GM23248 (cell line): ENCODE measurements at regions not wholly inside any gene's neighbourhood (a gene's known extent, or its start where the extent isn't known, plus 50 kb on each side); places are given as distances from the start of the nearest gene placed in this dataset.
A peak's percentile ranks its signal among the peaks of the same experiment; 100 is the strongest.

Experiments
- DNase-seq: peaks from one replicate; pipeline ENCODE4 v3.0.0-alpha.2; 2015
- H2AFZ ChIP-seq: fragments of 200-600 bp; sonication (generic); 2 replicates; pipeline ENCODE4 v1.6.1; 2016; ENCODE audit warnings: antibody characterized with exemption
- H3F3A ChIP-seq: fragments of 200-600 bp; sonication (generic); 2 replicates; pipeline ENCODE4 v1.6.1; 2016; ENCODE audit warnings: mild to moderate bottlenecking, antibody characterized with exemption, mixed run types; ENCODE audit not compliant: insufficient read depth
- H3K27ac ChIP-seq: fragments of 200-600 bp; sonication (generic); 2 replicates; pipeline ENCODE4 v1.5.1; 2016; ENCODE audit warnings: mild to moderate bottlenecking
- H3K27me3 ChIP-seq: fragments of 200-600 bp; sonication (generic); replicated peaks from 2 replicates; pipeline ENCODE4 v1.6.1; 2016; ENCODE audit warnings: mild to moderate bottlenecking; ENCODE audit not compliant: insufficient read depth
- H3K36me3 ChIP-seq: fragments of 200-600 bp; sonication (generic); 2 replicates; pipeline ENCODE4 v1.6.1; 2016; ENCODE audit warnings: low read depth, mild to moderate bottlenecking
- H3K4me1 ChIP-seq: fragments of 200-600 bp; sonication (generic); 2 replicates; pipeline ENCODE4 v1.6.1; 2016; ENCODE audit warnings: mild to moderate bottlenecking; ENCODE audit not compliant: insufficient read depth
- H3K4me2 ChIP-seq: fragments of 200-600 bp; sonication (generic); one replicate; pipeline ENCODE4 v1.6.1; 2016; ENCODE audit warnings: mild to moderate bottlenecking; ENCODE audit not compliant: unreplicated experiment
- H3K4me3 ChIP-seq: fragments of 200-600 bp; sonication (generic); 2 replicates; pipeline ENCODE4 v1.5.1; 2016; ENCODE audit warnings: mild to moderate bottlenecking
- H3K79me2 ChIP-seq: fragments of 200-600 bp; sonication (generic); 2 replicates; pipeline ENCODE4 v1.6.1; 2016; ENCODE audit warnings: mild to moderate bottlenecking; ENCODE audit not compliant: insufficient read depth
- H3K9ac ChIP-seq: fragments of 200-600 bp; sonication (generic); 2 replicates; pipeline ENCODE4 v1.6.1; 2016; ENCODE audit warnings: mild to moderate bottlenecking
- H3K9me2 ChIP-seq: fragments of 200-600 bp; sonication (generic); 2 replicates; pipeline ENCODE4 v1.6.1; 2016; ENCODE audit warnings: mixed run types, mild to moderate bottlenecking, moderate library complexity; ENCODE audit not compliant: insufficient read depth
- H3K9me3 ChIP-seq: fragments of 200-600 bp; sonication (generic); one replicate; pipeline ENCODE4 v1.6.1; 2017; ENCODE audit warnings: low read depth
- H4K20me1 ChIP-seq: fragments of 200-600 bp; sonication (generic); 2 replicates; pipeline ENCODE4 v1.6.0; 2016; ENCODE audit not compliant: insufficient read depth
- EZH2 ChIP-seq: fragments of 200-600 bp; sonication (generic); IDR thresholded peaks from 2 replicates; pipeline ENCODE4 v1.6.1; 2018; ENCODE audit warnings: antibody characterized with exemption, mild to moderate bottlenecking; ENCODE audit not compliant: insufficient read depth, poor library complexity, severe bottlenecking
- EZH2phosphoT487 ChIP-seq: fragments of 200-600 bp; sonication (generic); IDR thresholded peaks from 2 replicates; pipeline ENCODE4 v1.6.1; 2018; ENCODE audit warnings: antibody characterized with exemption, moderate library complexity, mild to moderate bottlenecking, low read depth; ENCODE audit not compliant: insufficient read depth
- WGBS, 2 experiments: methylation state at CpG; one replicate each; pipeline ENCODE4 v1.1.6; 2015 to 2017; ENCODE audit warnings: low lambda C conversion rate in 2 of 2, low coverage in 1 of 2; ENCODE audit errors: missing lambda C conversion rate in 2 of 2; 5-methylcytosine and 5-hydroxymethylcytosine counted together
- in situ Hi-C: fragments of 300-500 bp; cut with MboI; formaldehyde crosslinking; loops from 2 replicates; pipeline ENCODE4 v1.15.0; 2020

GRCh38 chr3:161586556-161587235 is 90.1 kb downstream of the OTOL1 start:
- no peak overlapping the region for H3K9ac ChIP-seq
- H3K9me2 ChIP-seq = no peaks in the 10 kb centered on the region
- no peaks in the 10 kb centered on the region for H3K79me2 ChIP-seq
- in situ Hi-C loops = no loop called here
- TF ChIP-seq EZH2phosphoT487 (no peak), EZH2 (no peak)
- H3K27ac ChIP-seq = no peak overlapping the region
- H3K27me3 ChIP-seq = no peaks in the 10 kb centered on the region
- no peaks in the 10 kb centered on the region for H4K20me1 ChIP-seq
- no peak for DNase-seq
- no peaks in the 10 kb centered on the region for H3K9me3 ChIP-seq
- H3K4me2 ChIP-seq = no peak overlapping the region
- no peaks in the 10 kb centered on the region for H3K4me1 ChIP-seq
- H3F3A ChIP-seq = no peaks in the 10 kb centered on the region
- H3K4me3 ChIP-seq = no peak overlapping the region
- H2AFZ ChIP-seq = no peak overlapping the region
- H3K36me3 ChIP-seq = no peaks in the 10 kb centered on the region

- in situ Hi-C loops = no loop called here
- Histone ChIP-seq H3K79me2 (no peaks in the 10 kb centered on the region), H3K27ac (no peak overlapping the region), H3K36me3 (no peaks in the 10 kb centered on the region), H3K4me3 (no peak overlapping the region), H3K9me2 (no peaks in the 10 kb centered on the region), H3F3A (no peaks in the 10 kb centered on the region), H4K20me1 (no peaks in the 10 kb centered on the region), H3K9ac (no peak overlapping the region), H2AFZ (no peak overlapping the region), H3K4me1 (no peaks in the 10 kb centered on the region), H3K4me2 (no peak overlapping the region), H3K27me3 (no peaks in the 10 kb centered on the region), H3K9me3 (no peaks in the 10 kb centered on the region)
- DNase-seq = no peak
- 90 to 95% methylated on average over 2 of the region's 2 CpGs for WGBS, 2 experiments
- TF ChIP-seq EZH2 (no peak), EZH2phosphoT487 (no peak)
Observed at GRCh38 chr3:161598639-161599038, 102.0 kb downstream of the OTOL1 start.

DNA sequence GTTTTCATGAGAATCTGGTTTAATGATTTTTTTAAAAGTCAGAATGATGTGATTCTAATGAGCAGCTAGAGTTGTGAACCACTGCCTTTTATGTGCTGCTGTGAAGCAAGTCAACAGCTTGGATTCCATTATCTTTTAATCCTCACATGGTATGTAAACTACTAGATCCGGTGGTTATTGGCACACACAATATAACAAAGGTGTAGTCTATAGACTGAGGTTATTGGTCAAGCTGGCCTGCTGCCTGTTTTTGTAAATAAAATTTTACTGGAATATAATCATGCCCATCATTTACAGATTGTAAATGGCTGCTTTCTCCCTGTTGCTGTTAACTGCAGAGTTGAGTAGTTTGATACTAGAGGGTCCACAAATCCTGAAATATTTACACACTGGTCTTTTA is 103.1 kb downstream of the OTOL1 start:
- no peak overlapping the region for H3K9ac ChIP-seq
- H3K79me2 ChIP-seq = no peaks in the 10 kb centered on the region
- in situ Hi-C loops = no loop called here
- no peaks in the 10 kb centered on the region for H3K9me2 ChIP-seq
- TF ChIP-seq EZH2phosphoT487 (no peak), EZH2 (no peak)
- no peak overlapping the region for H3K27ac ChIP-seq
- 17 to 28% methylated on average over 1 of the region's 1 CpG for WGBS, 2 experiments
- DNase-seq = no peak
- no peaks in the 10 kb centered on the region for H3K9me3 ChIP-seq
- H4K20me1 ChIP-seq = no peaks in the 10 kb centered on the region
- no peak overlapping the region for H2AFZ ChIP-seq
- H3F3A ChIP-seq = no peaks in the 10 kb centered on the region
- no peaks in the 10 kb centered on the region for H3K4me1 ChIP-seq
- H3K4me2 ChIP-seq = no peak overlapping the region
- H3K36me3 ChIP-seq = no peaks in the 10 kb centered on the region
- no peak overlapping the region for H3K4me3 ChIP-seq
- H3K27me3 ChIP-seq = no peaks in the 10 kb centered on the region

DNA sequence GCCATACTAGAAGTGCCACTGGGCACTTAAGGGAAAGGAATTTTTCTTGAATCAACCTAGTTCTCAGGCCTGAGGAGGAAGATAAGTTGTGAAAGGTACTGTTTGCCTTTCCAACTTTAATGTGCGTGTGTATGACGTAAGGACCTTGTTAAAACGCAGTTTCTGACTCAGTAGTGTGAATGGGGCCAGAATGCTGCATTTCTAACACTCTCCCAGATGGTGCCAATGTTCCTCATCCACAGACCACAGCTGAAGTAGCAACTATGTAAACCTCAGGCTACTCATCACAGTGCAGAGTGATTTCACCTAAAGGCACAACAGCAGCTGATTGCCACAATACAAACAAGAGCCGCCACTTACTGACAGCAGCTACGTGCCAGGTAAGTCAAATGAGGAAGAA is 103.6 kb downstream of the OTOL1 start:
- Histone ChIP-seq H3K9me2 (no peaks in the 10 kb centered on the region), H3K27ac (no peak overlapping the region), H3K9ac (no peak overlapping the region), H3K4me3 (no peak overlapping the region), H3K4me1 (no peaks in the 10 kb centered on the region), H3K4me2 (no peak overlapping the region), H3K36me3 (no peaks in the 10 kb centered on the region), H2AFZ (no peak overlapping the region), H4K20me1 (no peaks in the 10 kb centered on the region), H3K9me3 (no peaks in the 10 kb centered on the region), H3K79me2 (no peaks in the 10 kb centered on the region), H3F3A (no peaks in the 10 kb centered on the region), H3K27me3 (no peaks in the 10 kb centered on the region)
- 44 to 49% methylated on average over 5 of the region's 5 CpGs for WGBS, 2 experiments
- peak; percentile 33 for DNase-seq
- in situ Hi-C loops = no loop called here
- TF ChIP-seq EZH2phosphoT487 (no peak), EZH2 (no peak)

GRCh38 chr3:161602475-161602874 is 105.9 kb downstream of the OTOL1 start:
- H3F3A ChIP-seq = no peaks in the 10 kb centered on the region
- in situ Hi-C loops = no loop called here
- H3K4me1 ChIP-seq = no peaks in the 10 kb centered on the region
- TF ChIP-seq EZH2 (no peak), EZH2phosphoT487 (no peak)
- no peaks in the 10 kb centered on the region for H3K9me3 ChIP-seq
- H3K36me3 ChIP-seq = no peaks in the 10 kb centered on the region
- H2AFZ ChIP-seq = no peak overlapping the region
- WGBS, 2 experiments = 22 to 35% methylated on average over 1 of the region's 1 CpG
- no peak overlapping the region for H3K27ac ChIP-seq
- no peak overlapping the region for H3K4me3 ChIP-seq
- peak; percentile 1 for DNase-seq
- no peak overlapping the region for H3K4me2 ChIP-seq
- H3K9ac ChIP-seq = no peak overlapping the region
- no peaks in the 10 kb centered on the region for H4K20me1 ChIP-seq
- no peaks in the 10 kb centered on the region for H3K79me2 ChIP-seq
- H3K9me2 ChIP-seq = no peaks in the 10 kb centered on the region
- no peaks in the 10 kb centered on the region for H3K27me3 ChIP-seq
